ENCODE measurements at regions not wholly inside any gene's neighbourhood (a gene's known extent, or its start where the extent isn't known, plus 50 kb on each side); places are given as distances from the start of the nearest gene placed in this dataset.

DNA sequence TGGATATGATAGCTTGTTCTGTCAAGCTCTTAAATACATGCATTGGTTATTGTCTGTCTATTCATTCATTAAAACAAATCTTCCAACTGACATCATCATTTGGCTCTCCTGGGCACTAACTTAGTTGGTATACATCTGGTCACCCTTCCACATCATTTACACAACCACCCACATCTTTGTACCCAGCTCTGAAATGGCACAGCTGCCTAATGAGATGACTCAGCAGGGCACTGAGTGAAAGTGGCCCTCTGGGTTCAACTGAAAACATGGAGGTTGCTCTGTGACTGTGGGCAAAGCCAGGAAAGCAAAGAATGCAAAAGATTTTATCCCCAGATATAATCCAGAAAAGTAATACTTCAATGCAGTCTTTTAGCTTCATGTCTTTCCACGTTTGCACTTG is 234.0 kb upstream of the MAP2 start:
- H3K36me3 ChIP-seq (ENCODE audit: insufficient read depth, low read length, poor library complexity, severe bottlenecking): no peaks in the 10 kb centered on the region
- no peak for DNase-seq (ENCODE audit: low spot score)
- H3K27me3 ChIP-seq (replicated peaks; ENCODE audit: insufficient read depth, low read depth, low read length, poor library complexity): peaks cover 8% of the 10 kb centered on the region
- TF ChIP-seq, protein P1, sequence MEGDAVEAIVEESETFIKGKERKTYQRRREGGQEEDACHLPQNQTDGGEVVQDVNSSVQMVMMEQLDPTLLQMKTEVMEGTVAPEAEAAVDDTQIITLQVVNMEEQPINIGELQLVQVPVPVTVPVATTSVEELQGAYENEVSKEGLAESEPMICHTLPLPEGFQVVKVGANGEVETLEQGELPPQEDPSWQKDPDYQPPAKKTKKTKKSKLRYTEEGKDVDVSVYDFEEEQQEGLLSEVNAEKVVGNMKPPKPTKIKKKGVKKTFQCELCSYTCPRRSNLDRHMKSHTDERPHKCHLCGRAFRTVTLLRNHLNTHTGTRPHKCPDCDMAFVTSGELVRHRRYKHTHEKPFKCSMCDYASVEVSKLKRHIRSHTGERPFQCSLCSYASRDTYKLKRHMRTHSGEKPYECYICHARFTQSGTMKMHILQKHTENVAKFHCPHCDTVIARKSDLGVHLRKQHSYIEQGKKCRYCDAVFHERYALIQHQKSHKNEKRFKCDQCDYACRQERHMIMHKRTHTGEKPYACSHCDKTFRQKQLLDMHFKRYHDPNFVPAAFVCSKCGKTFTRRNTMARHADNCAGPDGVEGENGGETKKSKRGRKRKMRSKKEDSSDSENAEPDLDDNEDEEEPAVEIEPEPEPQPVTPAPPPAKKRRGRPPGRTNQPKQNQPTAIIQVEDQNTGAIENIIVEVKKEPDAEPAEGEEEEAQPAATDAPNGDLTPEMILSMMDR (conservative IDR thresholded peaks at IDR 0.05; ENCODE audit: low read depth, low read length): no peak
- no peak for TF ChIP-seq EZH2 (IDR thresholded peaks at IDR 0.05; ENCODE audit: borderline replicate concordance, low read depth, low read length, poor library complexity, severe bottlenecking)
- intact Hi-C loops (cut with micrococcal nuclease; ENCODE audit: unreplicated experiment): no loop called here
- H3K4me3 ChIP-seq (ENCODE audit: low read depth, low read length, poor library complexity, severe bottlenecking): no peak overlapping the region
- no peaks in the 10 kb centered on the region for H3K9me3 ChIP-seq (ENCODE audit: low read depth, low read length, poor library complexity, severe bottlenecking)
- no peaks in the 10 kb centered on the region for H3K4me1 ChIP-seq (ENCODE audit: insufficient read depth, low read length, poor library complexity, severe bottlenecking)
- BruUV-seq (replicated peaks): no TSS peak
- ChIA-PET CTCF (no interaction called here), POLR2A (ENCODE audit: low non-redundant PET) (no interaction called here)
- H3K27ac ChIP-seq (ENCODE audit: low read depth, low read length, poor library complexity, severe bottlenecking): no peak overlapping the region

DNA sequence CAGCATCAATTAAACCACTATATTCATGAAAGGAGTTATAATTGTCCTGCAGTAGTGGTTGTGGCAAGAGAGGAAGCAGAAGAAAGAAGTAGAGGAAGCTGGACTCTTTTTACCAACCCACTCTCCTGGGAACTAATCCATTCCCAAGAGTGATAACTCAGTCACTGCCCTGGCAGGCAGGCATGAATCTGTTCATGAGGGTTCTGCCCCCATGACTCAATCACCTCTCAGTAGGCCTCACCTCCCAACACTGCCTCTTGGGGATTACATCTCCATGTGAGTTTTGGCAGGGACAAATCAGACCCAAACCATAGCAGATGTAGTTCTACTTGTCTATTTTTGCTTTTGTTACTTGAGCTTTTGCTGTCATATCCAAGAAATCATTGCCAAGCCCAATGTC is 232.7 kb upstream of the MAP2 start:
- BruUV-seq (replicated peaks): no TSS peak
- TF ChIP-seq EZH2 (IDR thresholded peaks at IDR 0.05; ENCODE audit: borderline replicate concordance, low read depth, low read length, poor library complexity, severe bottlenecking): no peak
- TF ChIP-seq, protein P1 (conservative IDR thresholded peaks at IDR 0.05; ENCODE audit: low read depth, low read length): no peak

DNA sequence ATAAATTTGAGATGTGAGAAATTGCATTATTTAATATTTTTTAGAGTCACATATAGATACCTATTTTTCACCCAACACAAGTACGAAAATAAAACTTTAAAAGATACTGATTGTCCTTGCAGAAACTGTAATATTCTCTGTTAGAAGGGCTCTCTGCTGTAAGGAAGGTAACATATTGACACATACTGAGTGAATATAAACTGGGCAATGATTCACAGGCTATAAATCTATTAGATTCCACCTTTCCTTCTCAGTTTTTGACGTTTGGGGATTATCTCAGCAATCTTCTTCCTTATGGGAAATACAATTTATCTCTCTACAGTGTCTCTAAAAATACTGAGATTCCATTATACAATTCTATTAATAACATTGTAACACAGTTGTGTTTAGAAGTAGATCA is 229.1 kb upstream of the MAP2 start:
- H3K36me3 ChIP-seq (ENCODE audit: insufficient read depth, low read length, poor library complexity, severe bottlenecking): no peaks in the 10 kb centered on the region
- H3K4me3 ChIP-seq (ENCODE audit: low read depth, low read length, poor library complexity, severe bottlenecking): no peak overlapping the region
- H3K4me1 ChIP-seq (ENCODE audit: insufficient read depth, low read length, poor library complexity, severe bottlenecking): no peaks in the 10 kb centered on the region
- no peaks in the 10 kb centered on the region for H3K9me3 ChIP-seq (ENCODE audit: low read depth, low read length, poor library complexity, severe bottlenecking)
- H3K27ac ChIP-seq (ENCODE audit: low read depth, low read length, poor library complexity, severe bottlenecking): no peak overlapping the region
- H3K27me3 ChIP-seq (replicated peaks; ENCODE audit: insufficient read depth, low read depth, low read length, poor library complexity): peaks cover 8% of the 10 kb centered on the region
- ChIA-PET CTCF (no interaction called here), POLR2A (ENCODE audit: low non-redundant PET) (no interaction called here)
- TF ChIP-seq, protein P1 (conservative IDR thresholded peaks at IDR 0.05; ENCODE audit: low read depth, low read length): no peak
- no peak for TF ChIP-seq EZH2 (IDR thresholded peaks at IDR 0.05; ENCODE audit: borderline replicate concordance, low read depth, low read length, poor library complexity, severe bottlenecking)
- DNase-seq (ENCODE audit: low spot score): no peak
- BruUV-seq (replicated peaks): no TSS peak
- intact Hi-C loops (cut with micrococcal nuclease; ENCODE audit: unreplicated experiment): no loop called here

More for the DNA sequence above, 232.7 kb upstream of the MAP2 start:
- ChIA-PET CTCF (no interaction called here), POLR2A (ENCODE audit: low non-redundant PET) (no interaction called here)
- no peaks in the 10 kb centered on the region for H3K4me1 ChIP-seq (ENCODE audit: insufficient read depth, low read length, poor library complexity, severe bottlenecking)
- H3K36me3 ChIP-seq (ENCODE audit: insufficient read depth, low read length, poor library complexity, severe bottlenecking): no peaks in the 10 kb centered on the region
- intact Hi-C loops (cut with micrococcal nuclease; ENCODE audit: unreplicated experiment): no loop called here
- no peak overlapping the region for H3K4me3 ChIP-seq (ENCODE audit: low read depth, low read length, poor library complexity, severe bottlenecking)
- DNase-seq (ENCODE audit: low spot score): peak; percentile 12
- no peak overlapping the region for H3K27ac ChIP-seq (ENCODE audit: low read depth, low read length, poor library complexity, severe bottlenecking)
- H3K27me3 ChIP-seq (replicated peaks; ENCODE audit: insufficient read depth, low read depth, low read length, poor library complexity): peaks cover 8% of the 10 kb centered on the region
- no peaks in the 10 kb centered on the region for H3K9me3 ChIP-seq (ENCODE audit: low read depth, low read length, poor library complexity, severe bottlenecking)

Measured in A673 (cell line).